ENCODE measurements at regions not wholly inside any gene's neighbourhood (a gene's known extent, or its start where the extent isn't known, plus 50 kb on each side); places are given as distances from the start of the nearest gene placed in this dataset.
"Not testable (repeated sequence)": the region's sequence is repeated elsewhere in the genome, so short reads cannot be mapped to it uniquely, and the experiment has no call there.

- DNase-seq (ENCODE audit: low spot score) (no peak), ATAC-seq (ENCODE audit: low FRiP score) (no peak)
- TF ChIP-seq CTCF (IDR thresholded peaks at IDR 0.05) = no peak
Measured at GRCh38 chrX:142613403-142613802, 408.3 kb upstream of the MAGEC2 start.

GRCh38 chrX:142606629-142607028, 401.5 kb upstream of the MAGEC2 start:
- DNase-seq (ENCODE audit: low spot score); ATAC-seq (ENCODE audit: low FRiP score): not testable (repeated sequence)

- no peak for TF ChIP-seq CTCF (IDR thresholded peaks at IDR 0.05)
- ATAC-seq (ENCODE audit: low FRiP score) (peak; percentile 91), DNase-seq (ENCODE audit: low spot score) (no peak)
Measured at GRCh38 chrX:142601792-142602191, 396.7 kb upstream of the MAGEC2 start.

GRCh38 chrX:142593361-142593862, 388.3 kb upstream of the MAGEC2 start:
- ATAC-seq (ENCODE audit: low FRiP score) (no peak), DNase-seq (ENCODE audit: low spot score) (no peak)
- TF ChIP-seq CTCF (IDR thresholded peaks at IDR 0.05) = no peak

- TF ChIP-seq CTCF (IDR thresholded peaks at IDR 0.05) = no peak
- DNase-seq (ENCODE audit: low spot score) (no peak), ATAC-seq (ENCODE audit: low FRiP score) (no peak)
Measured at GRCh38 chrX:142576615-142577014, 371.5 kb upstream of the MAGEC2 start.

- DNase-seq (ENCODE audit: low spot score) (no peak), ATAC-seq (ENCODE audit: low FRiP score) (no peak)
- TF ChIP-seq CTCF (IDR thresholded peaks at IDR 0.05) = no peak
Measured at GRCh38 chrX:142549923-142550322, 344.8 kb upstream of the MAGEC2 start.

- ATAC-seq (ENCODE audit: low FRiP score) = no peak
- DNase-seq (ENCODE audit: low spot score) = no peak
- no peak for TF ChIP-seq CTCF (IDR thresholded peaks at IDR 0.05)
Measured at GRCh38 chrX:142505839-142506238, 300.7 kb upstream of the MAGEC2 start.
